GM21619 (cell line): ENCODE measurements at regions not wholly inside any gene's neighbourhood (a gene's known extent, or its start where the extent isn't known, plus 50 kb on each side); places are given as distances from the start of the nearest gene placed in this dataset.

Experiments used
- ATAC-seq: cut with Tn5 transposase; IDR thresholded peaks from one replicate; pipeline ENCODE4 v1.9.1; 2021; ENCODE audit not compliant: unreplicated experiment

- no peak for ATAC-seq
Observed at GRCh38 chr6:62480544-62480943, 194.5 kb upstream of the KHDRBS2 start.

GRCh38 chr6:62479697-62480220 is 193.7 kb upstream of the KHDRBS2 start:
- no peak for ATAC-seq

GRCh38 chr6:62474793-62475192 is 188.8 kb upstream of the KHDRBS2 start:
- ATAC-seq = no peak

GRCh38 chr6:62466607-62467006 is 180.6 kb upstream of the KHDRBS2 start:
- no peak for ATAC-seq

- no peak for ATAC-seq
Observed at GRCh38 chr6:62465206-62465605, 179.2 kb upstream of the KHDRBS2 start.

GRCh38 chr6:62452586-62452985 is 166.6 kb upstream of the KHDRBS2 start:
- no peak for ATAC-seq

- ATAC-seq = no peak
Observed at GRCh38 chr6:62446647-62447316, 160.8 kb upstream of the KHDRBS2 start.

- no peak for ATAC-seq
Observed at GRCh38 chr6:62445521-62445920, 159.5 kb upstream of the KHDRBS2 start.

GRCh38 chr6:62441182-62441581 is 155.2 kb upstream of the KHDRBS2 start:
- ATAC-seq = no peak

GRCh38 chr6:62429781-62430180 is 143.8 kb upstream of the KHDRBS2 start:
- no peak for ATAC-seq

GRCh38 chr6:62400521-62401259 is 114.7 kb upstream of the KHDRBS2 start:
- no peak for ATAC-seq

GRCh38 chr6:62393608-62394007 is 107.6 kb upstream of the KHDRBS2 start:
- no peak for ATAC-seq

- ATAC-seq = no peak
Observed at GRCh38 chr6:62392291-62392690, 106.3 kb upstream of the KHDRBS2 start.

GRCh38 chr6:62391358-62391757 is 105.3 kb upstream of the KHDRBS2 start:
- no peak for ATAC-seq

- no peak for ATAC-seq
Observed at GRCh38 chr6:62390401-62390800, 104.4 kb upstream of the KHDRBS2 start.

GRCh38 chr6:62371453-62372210 is 85.6 kb upstream of the KHDRBS2 start:
- ATAC-seq = no peak

- ATAC-seq = peak; percentile 99
Observed at GRCh38 chr6:62367601-62368000, 81.6 kb upstream of the KHDRBS2 start.

GRCh38 chr6:62362097-62362496 is 76.1 kb upstream of the KHDRBS2 start:
- ATAC-seq = no peak

- no peak for ATAC-seq
Observed at GRCh38 chr6:62357835-62358234, 71.8 kb upstream of the KHDRBS2 start.

- no peak for ATAC-seq
Observed at GRCh38 chr6:62354261-62354660, 68.2 kb upstream of the KHDRBS2 start.

GRCh38 chr6:62345962-62346689 is 60.1 kb upstream of the KHDRBS2 start:
- no peak for ATAC-seq
